ENCODE measurements at regions not wholly inside any gene's neighbourhood (a gene's known extent, or its start where the extent isn't known, plus 50 kb on each side); places are given as distances from the start of the nearest gene placed in this dataset.
"Not testable (repeated sequence)": the region's sequence is repeated elsewhere in the genome, so short reads cannot be mapped to it uniquely, and the experiment has no call there.

GRCh38 chr2:75882530-75882929, 171.8 kb upstream of the GCFC2 start:
- H3F3A ChIP-seq (ENCODE audit: insufficient read depth): no peaks in the 10 kb centered on the region
- TF ChIP-seq EZH2phosphoT487 (conservative IDR thresholded peaks at IDR 0.05; ENCODE audit: low read length) (no peak), CTCF (IDR thresholded peaks at IDR 0.05; ENCODE audit: insufficient read depth, low read length, poor library complexity, severe bottlenecking) (no peak)

GRCh38 chr2:75875606-75876005, 164.9 kb upstream of the GCFC2 start:
- H3K36me3 ChIP-seq (ENCODE audit: low read length); H4K20me1 ChIP-seq (ENCODE audit: low read depth, low read length); H3K4me3 ChIP-seq (ENCODE audit: insufficient read depth, low read length, poor library complexity, severe bottlenecking); H3K9ac ChIP-seq (ENCODE audit: low read length); H2AFZ ChIP-seq (ENCODE audit: low read depth, low read length, severe bottlenecking); H3K27me3 ChIP-seq (ENCODE audit: low read length); H3F3A ChIP-seq (ENCODE audit: insufficient read depth); H3K4me2 ChIP-seq (ENCODE audit: low read depth, low read length, poor library complexity, severe bottlenecking); H3K27ac ChIP-seq (ENCODE audit: low read depth, low read length); H3K79me2 ChIP-seq (ENCODE audit: insufficient read depth, low read length); H3K9me2 ChIP-seq (replicated peaks; ENCODE audit: insufficient read depth, low read length); H3K9me3 ChIP-seq (ENCODE audit: insufficient read depth, low read length): not testable (repeated sequence)

More at GRCh38 chr2:75882530-75882929, 171.8 kb upstream of the GCFC2 start:
- Histone ChIP-seq H3K27ac (ENCODE audit: low read depth, low read length) (no peak overlapping the region), H3K36me3 (ENCODE audit: low read length) (no peaks in the 10 kb centered on the region), H2AFZ (ENCODE audit: low read depth, low read length, severe bottlenecking) (no peak overlapping the region), H4K20me1 (ENCODE audit: low read depth, low read length) (no peaks in the 10 kb centered on the region), H3K4me2 (ENCODE audit: low read depth, low read length, poor library complexity, severe bottlenecking) (no peak overlapping the region), H3K9ac (ENCODE audit: low read length) (no peak overlapping the region), H3K27me3 (ENCODE audit: low read length) (no peaks in the 10 kb centered on the region), H3K9me3 (ENCODE audit: insufficient read depth, low read length) (no peaks in the 10 kb centered on the region), H3K9me2 (replicated peaks; ENCODE audit: insufficient read depth, low read length) (no peaks in the 10 kb centered on the region), H3K4me3 (ENCODE audit: insufficient read depth, low read length, poor library complexity, severe bottlenecking) (no peak overlapping the region), H3K79me2 (ENCODE audit: insufficient read depth, low read length) (no peaks in the 10 kb centered on the region)

- H3K9ac ChIP-seq (ENCODE audit: low read length); H3K27me3 ChIP-seq (ENCODE audit: low read length); H3K27ac ChIP-seq (ENCODE audit: low read depth, low read length); H4K20me1 ChIP-seq (ENCODE audit: low read depth, low read length); H3K4me2 ChIP-seq (ENCODE audit: low read depth, low read length, poor library complexity, severe bottlenecking); H3K79me2 ChIP-seq (ENCODE audit: insufficient read depth, low read length); H3K9me3 ChIP-seq (ENCODE audit: insufficient read depth, low read length); H3F3A ChIP-seq (ENCODE audit: insufficient read depth); H2AFZ ChIP-seq (ENCODE audit: low read depth, low read length, severe bottlenecking); H3K4me3 ChIP-seq (ENCODE audit: insufficient read depth, low read length, poor library complexity, severe bottlenecking); H3K9me2 ChIP-seq (replicated peaks; ENCODE audit: insufficient read depth, low read length); H3K36me3 ChIP-seq (ENCODE audit: low read length): not testable (repeated sequence)
Observed at GRCh38 chr2:75871762-75872614, 161.3 kb upstream of the GCFC2 start.

GRCh38 chr2:75870651-75871137, 160.0 kb upstream of the GCFC2 start:
- Histone ChIP-seq H3K27ac (ENCODE audit: low read depth, low read length) (no peak overlapping the region), H2AFZ (ENCODE audit: low read depth, low read length, severe bottlenecking) (no peak overlapping the region), H3K36me3 (ENCODE audit: low read length) (no peaks in the 10 kb centered on the region), H3K4me3 (ENCODE audit: insufficient read depth, low read length, poor library complexity, severe bottlenecking) (no peak overlapping the region), H3K27me3 (ENCODE audit: low read length) (no peaks in the 10 kb centered on the region; the same call in 1 of the 2 replicates), H3K9ac (ENCODE audit: low read length) (no peak overlapping the region), H3K9me2 (replicated peaks; ENCODE audit: insufficient read depth, low read length) (no peaks in the 10 kb centered on the region), H3K9me3 (ENCODE audit: insufficient read depth, low read length) (no peaks in the 10 kb centered on the region), H3F3A (ENCODE audit: insufficient read depth) (no peaks in the 10 kb centered on the region), H3K4me2 (ENCODE audit: low read depth, low read length, poor library complexity, severe bottlenecking) (no peak overlapping the region), H4K20me1 (ENCODE audit: low read depth, low read length) (no peaks in the 10 kb centered on the region), H3K79me2 (ENCODE audit: insufficient read depth, low read length) (no peaks in the 10 kb centered on the region)
- no peak for TF ChIP-seq EZH2phosphoT487 (conservative IDR thresholded peaks at IDR 0.05; ENCODE audit: low read length)
- TF ChIP-seq CTCF (IDR thresholded peaks at IDR 0.05; ENCODE audit: insufficient read depth, low read length, poor library complexity, severe bottlenecking): no peak
